HEK293T (cell line): ENCODE measurements at regions not wholly inside any gene's neighbourhood (a gene's known extent, or its start where the extent isn't known, plus 50 kb on each side); places are given as distances from the start of the nearest gene placed in this dataset.

Experiments
- ARNT ChIP-seq: fragments of 450-650 bp; IDR thresholded peaks from 2 replicates; pipeline ENCODE4 v1.6.1; 2017; ENCODE audit warnings: mild to moderate bottlenecking
- CTBP1 ChIP-seq: fragments of 450-650 bp; IDR thresholded peaks from 2 replicates; pipeline ENCODE4 v1.6.1; 2016; ENCODE audit warnings: borderline replicate concordance
- ELF4 ChIP-seq: fragments of 450-650 bp; IDR thresholded peaks from 2 replicates; pipeline ENCODE4 v1.6.1; 2017; ENCODE audit warnings: antibody characterized with exemption
- FOXA1 ChIP-seq: fragments of 450-650 bp; IDR thresholded peaks from 2 replicates; pipeline ENCODE4 v1.6.1; 2016; ENCODE audit warnings: mild to moderate bottlenecking
- FOXK2 ChIP-seq: fragments of 450-650 bp; IDR thresholded peaks from 2 replicates; pipeline ENCODE4 v1.6.1; 2016; ENCODE audit warnings: mild to moderate bottlenecking
- FOXM1 ChIP-seq: fragments of 450-650 bp; IDR thresholded peaks from 2 replicates; pipeline ENCODE4 v1.6.1; 2017; ENCODE audit warnings: mild to moderate bottlenecking, borderline replicate concordance
- SP1 ChIP-seq: fragments of 450-650 bp; IDR thresholded peaks from 2 replicates; pipeline ENCODE4 v1.6.1; 2017
- ZNF384 ChIP-seq: fragments of 450-650 bp; IDR thresholded peaks from 2 replicates; pipeline ENCODE4 v1.6.1; 2016

- no peak for TF ChIP-seq FOXA1
- TF ChIP-seq FOXK2 = no peak
- no peak for TF ChIP-seq FOXM1
- TF ChIP-seq ARNT = no peak
- no peak for TF ChIP-seq SP1
- TF ChIP-seq CTBP1 = no peak
- TF ChIP-seq ELF4 = no peak
- TF ChIP-seq ZNF384 = no peak
Observed at GRCh38 chr16:22683730-22684573, 130.0 kb upstream of the HS3ST2 start.
